Natural killer cell (primary cell): ENCODE measurements at regions not wholly inside any gene's neighbourhood (a gene's known extent, or its start where the extent isn't known, plus 50 kb on each side); places are given as distances from the start of the nearest gene placed in this dataset.
"Not testable (repeated sequence)": the region's sequence is repeated elsewhere in the genome, so short reads cannot be mapped to it uniquely, and the experiment has no call there.

Experiments used
- ATAC-seq, 3 donors: fragments of 150-1000 bp in 2 of 3; fragments of 200-7000 bp in 1 of 3; cut with Tn5 transposase; 1 replicate in 1 of 3; 2 replicates in 2 of 3; pipeline ENCODE4 v1.10.0; 2021; ENCODE audit warnings: mild to moderate bottlenecking in 2 of 3, moderate library complexity in 2 of 3
- DNase-seq, 2 donors: peaks; one replicate each; pipeline versions ENCODE4 v3.0.0 to v3.0.0-alpha.2; 2013 to 2021; ENCODE audit warnings: mixed read lengths in 1 of 2
- H3K27ac ChIP-seq: one replicate; pipeline ENCODE4 v1.5.1; 2013; ENCODE audit warnings: mild to moderate bottlenecking, low read length
- H3K27me3 ChIP-seq: one replicate; pipeline ENCODE4 v1.6.1; 2013; ENCODE audit warnings: low read length; ENCODE audit not compliant: control insufficient read depth, insufficient read depth
- H3K36me3 ChIP-seq: one replicate; pipeline ENCODE4 v1.6.1; 2013; ENCODE audit warnings: low read length; ENCODE audit not compliant: control insufficient read depth, insufficient read depth
- H3K4me1 ChIP-seq: one replicate; pipeline ENCODE4 v1.6.1; 2013; ENCODE audit warnings: low read length; ENCODE audit not compliant: control insufficient read depth, insufficient read depth
- H3K4me3 ChIP-seq: one replicate; pipeline ENCODE4 v1.5.1; 2013; ENCODE audit warnings: low read length
- H3K9me3 ChIP-seq: one replicate; pipeline ENCODE4 v1.6.1; 2013; ENCODE audit warnings: low read length; ENCODE audit not compliant: control insufficient read depth, insufficient read depth
- H3K27ac Mint-ChIP-seq, 2 donors: one replicate each; pipeline ENCODE4 v1.8.0; 2022; ENCODE audit warnings: mild to moderate bottlenecking in 2 of 2, mixed read lengths in 2 of 2, moderate library complexity in 1 of 2
- H3K27me3 Mint-ChIP-seq, 2 donors: one replicate each; pipeline ENCODE4 v1.8.0; 2022; ENCODE audit warnings: low read depth in 2 of 2, mixed read lengths in 2 of 2
- H3K36me3 Mint-ChIP-seq: one replicate; pipeline ENCODE4 v1.8.0; 2022; ENCODE audit warnings: mixed read lengths
- H3K4me1 Mint-ChIP-seq, 2 donors: one replicate each; pipeline ENCODE4 v1.8.0; 2022; ENCODE audit warnings: mixed read lengths in 2 of 2
- H3K4me3 Mint-ChIP-seq: one replicate; pipeline ENCODE4 v1.8.0; 2022; ENCODE audit warnings: mild to moderate bottlenecking, moderate library complexity, mixed read lengths
- H3K9me3 Mint-ChIP-seq, 2 donors: one replicate each; pipeline ENCODE4 v1.8.0; 2022; ENCODE audit warnings: mixed read lengths in 2 of 2
- WGBS: methylation state at CpG from one replicate; pipeline ENCODE4 v1.1.7; 2013; ENCODE audit warnings: missing lambda C conversion rate; ENCODE audit not compliant: insufficient coverage; 5-methylcytosine and 5-hydroxymethylcytosine counted together
- intact Hi-C: fragments of 100-400 bp; cut with micrococcal nuclease; formaldehyde crosslinking; loops from one replicate; pipeline ENCODE4 v1.14.2; 2022
- TF ChIP-seq, protein P1 (sequence below): fragments of 200-600 bp; IDR thresholded peaks from one replicate; pipeline ENCODE4 v1.8.0; 2022; ENCODE audit warnings: antibody characterized with exemption

DNA sequence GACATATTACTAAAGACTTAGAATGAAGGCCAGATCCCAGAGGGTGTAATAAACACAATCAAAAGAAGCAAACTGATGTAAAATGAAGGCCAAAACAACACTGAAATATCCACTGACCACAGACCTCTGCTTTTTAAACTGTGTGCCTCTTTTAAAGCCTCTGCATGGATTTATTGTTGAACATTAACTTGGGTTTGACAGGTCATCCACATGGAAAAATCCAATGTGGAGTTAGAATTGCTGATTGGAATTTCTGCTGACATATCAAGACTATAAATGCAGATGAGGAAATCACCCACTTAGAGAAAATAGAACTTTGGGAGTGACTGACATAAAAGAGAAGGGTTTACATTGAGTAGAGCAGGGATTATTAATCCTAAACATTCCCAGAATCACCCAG lies 853.9 kb upstream of the RAG2 start:
- Mint-ChIP-seq H3K27ac (peak overlapping the region in 1 of 2 donors; percentile 89), H3K27me3 (no peaks in the 10 kb centered on the region)
- intact Hi-C loops, result loop anchor here (5.0 kb wide), 1 partner anchor 180 kb away; no protein-coding TSS in a partner anchor

DNA sequence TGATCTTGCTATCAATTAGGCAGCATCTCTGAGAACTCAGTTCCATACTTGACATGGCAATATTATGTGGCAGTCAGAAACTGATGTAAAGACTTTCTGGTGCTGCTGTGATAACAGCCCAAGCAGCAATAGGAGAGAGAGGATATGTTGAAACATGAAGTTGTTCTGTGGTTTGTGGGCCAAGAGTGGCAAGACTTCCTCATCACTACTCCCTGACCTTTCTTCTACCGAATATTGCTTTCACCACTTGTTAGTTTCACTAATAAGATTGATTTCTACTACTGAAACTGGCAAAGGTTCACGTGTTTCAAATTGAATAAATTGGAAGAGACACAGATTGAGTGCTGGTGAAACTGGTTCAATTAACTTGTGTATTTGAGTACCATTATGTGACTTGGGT lies 852.6 kb upstream of the RAG2 start:
- ATAC-seq, result peak; percentile 85 to 96 (median 86)
- Mint-ChIP-seq H3K27ac (peak overlapping the region; percentile 58 to 89), H3K4me1 (peaks cover 38 to 48% of the 10 kb centered on the region in 2 donors), H3K36me3 (no peaks in the 10 kb centered on the region), H3K4me3 (peak overlapping the region; percentile 73), H3K27me3 (no peaks in the 10 kb centered on the region), H3K9me3 (peaks cover 0 to 4% of the 10 kb centered on the region in 2 donors)
- WGBS, result 0% methylated on average over 2 of the region's 2 CpGs
- peak overlapping the region; percentile 34 for H3K27ac ChIP-seq
- no peaks in the 10 kb centered on the region for H3K36me3 ChIP-seq
- no peaks in the 10 kb centered on the region for H3K27me3 ChIP-seq
- H3K4me3 ChIP-seq, result no peak overlapping the region
- intact Hi-C loops, result loop anchor here (5.0 kb wide), 1 partner anchor 182 kb away; no protein-coding TSS in a partner anchor
- peak; percentile 2 to 23 for DNase-seq
- no peaks in the 10 kb centered on the region for H3K9me3 ChIP-seq
- TF ChIP-seq, protein P1, sequence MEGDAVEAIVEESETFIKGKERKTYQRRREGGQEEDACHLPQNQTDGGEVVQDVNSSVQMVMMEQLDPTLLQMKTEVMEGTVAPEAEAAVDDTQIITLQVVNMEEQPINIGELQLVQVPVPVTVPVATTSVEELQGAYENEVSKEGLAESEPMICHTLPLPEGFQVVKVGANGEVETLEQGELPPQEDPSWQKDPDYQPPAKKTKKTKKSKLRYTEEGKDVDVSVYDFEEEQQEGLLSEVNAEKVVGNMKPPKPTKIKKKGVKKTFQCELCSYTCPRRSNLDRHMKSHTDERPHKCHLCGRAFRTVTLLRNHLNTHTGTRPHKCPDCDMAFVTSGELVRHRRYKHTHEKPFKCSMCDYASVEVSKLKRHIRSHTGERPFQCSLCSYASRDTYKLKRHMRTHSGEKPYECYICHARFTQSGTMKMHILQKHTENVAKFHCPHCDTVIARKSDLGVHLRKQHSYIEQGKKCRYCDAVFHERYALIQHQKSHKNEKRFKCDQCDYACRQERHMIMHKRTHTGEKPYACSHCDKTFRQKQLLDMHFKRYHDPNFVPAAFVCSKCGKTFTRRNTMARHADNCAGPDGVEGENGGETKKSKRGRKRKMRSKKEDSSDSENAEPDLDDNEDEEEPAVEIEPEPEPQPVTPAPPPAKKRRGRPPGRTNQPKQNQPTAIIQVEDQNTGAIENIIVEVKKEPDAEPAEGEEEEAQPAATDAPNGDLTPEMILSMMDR, result no peak
- H3K4me1 ChIP-seq, result no peaks in the 10 kb centered on the region

More for the DNA sequence above, 853.9 kb upstream of the RAG2 start:
- ATAC-seq, result no peak
- Histone ChIP-seq H3K4me1 (no peaks in the 10 kb centered on the region), H3K4me3 (no peak overlapping the region), H3K36me3 (no peaks in the 10 kb centered on the region), H3K27me3 (no peaks in the 10 kb centered on the region), H3K27ac (no peak overlapping the region), H3K9me3 (no peaks in the 10 kb centered on the region)
- H3K4me1 Mint-ChIP-seq, result peaks cover 38 to 48% of the 10 kb centered on the region in 2 donors
- DNase-seq, result no peak
- no peaks in the 10 kb centered on the region for H3K36me3 Mint-ChIP-seq
- no peak overlapping the region for H3K4me3 Mint-ChIP-seq
- peaks cover 0 to 4% of the 10 kb centered on the region in 2 donors for H3K9me3 Mint-ChIP-seq
- TF ChIP-seq, protein P1, result no peak

DNA sequence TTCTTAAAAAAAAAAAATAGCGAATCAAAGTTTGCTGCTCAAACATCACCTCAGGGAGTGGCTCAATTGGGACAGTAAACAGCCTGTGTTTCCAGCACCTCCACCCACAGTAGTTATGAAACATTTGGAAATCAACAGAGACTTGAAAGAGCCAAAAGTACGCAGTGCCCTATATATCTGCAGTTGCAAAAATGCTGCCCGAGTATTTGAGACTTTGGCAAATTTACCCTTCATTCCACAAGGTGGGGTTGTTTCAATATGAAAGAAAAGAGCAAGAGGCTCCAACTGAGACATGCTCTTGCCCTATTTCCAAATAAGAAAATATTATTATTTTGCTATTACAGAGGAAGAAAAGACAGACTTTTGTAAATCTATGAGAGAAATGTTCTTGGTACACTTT lies 851.1 kb upstream of the RAG2 start:
- intact Hi-C loops, result loop anchor here (1.0 to 2.0 kb wide), 2 partner anchors 1342 to 1926 kb away; no protein-coding TSS in a partner anchor
- 44% methylated on average over 3 of the region's 3 CpGs for WGBS
- Mint-ChIP-seq H3K27me3 (no peaks in the 10 kb centered on the region), H3K36me3 (no peaks in the 10 kb centered on the region), H3K4me3 (peak overlapping the region; percentile 79), H3K9me3 (peaks cover 0 to 2% of the 10 kb centered on the region in 2 donors), H3K4me1 (peaks cover 38 to 48% of the 10 kb centered on the region in 2 donors), H3K27ac (peak overlapping the region in 1 of 2 donors; percentile 89)
- no peaks in the 10 kb centered on the region for H3K27me3 ChIP-seq
- DNase-seq (no peak), ATAC-seq (peak; percentile 51 to 54 (median 51))
- H3K4me1 ChIP-seq, result no peaks in the 10 kb centered on the region
- H3K27ac ChIP-seq, result no peak overlapping the region
- H3K36me3 ChIP-seq, result no peaks in the 10 kb centered on the region
- TF ChIP-seq, protein P1, result peak; percentile 55
- H3K4me3 ChIP-seq, result no peak overlapping the region
- H3K9me3 ChIP-seq, result no peaks in the 10 kb centered on the region

GRCh38 chr11:37442576-37442975 lies 844.5 kb upstream of the RAG2 start:
- H3K27me3 ChIP-seq, result no peaks in the 10 kb centered on the region
- Mint-ChIP-seq H3K9me3 (peaks cover 0 to 3% of the 10 kb centered on the region in 2 donors), H3K27ac (no peak overlapping the region), H3K4me1 (peaks cover 7 to 12% of the 10 kb centered on the region in 2 donors), H3K27me3 (no peaks in the 10 kb centered on the region), H3K4me3 (no peak overlapping the region), H3K36me3 (no peaks in the 10 kb centered on the region)
- no peak overlapping the region for H3K4me3 ChIP-seq
- no peaks in the 10 kb centered on the region for H3K9me3 ChIP-seq
- ATAC-seq (no peak), DNase-seq (no peak)
- TF ChIP-seq, protein P1, result no peak
- no peak overlapping the region for H3K27ac ChIP-seq
- no peaks in the 10 kb centered on the region for H3K4me1 ChIP-seq
- intact Hi-C loops, result no loop called here
- no peaks in the 10 kb centered on the region for H3K36me3 ChIP-seq
- WGBS, result 100% methylated on average over 1 of the region's 1 CpG

DNA sequence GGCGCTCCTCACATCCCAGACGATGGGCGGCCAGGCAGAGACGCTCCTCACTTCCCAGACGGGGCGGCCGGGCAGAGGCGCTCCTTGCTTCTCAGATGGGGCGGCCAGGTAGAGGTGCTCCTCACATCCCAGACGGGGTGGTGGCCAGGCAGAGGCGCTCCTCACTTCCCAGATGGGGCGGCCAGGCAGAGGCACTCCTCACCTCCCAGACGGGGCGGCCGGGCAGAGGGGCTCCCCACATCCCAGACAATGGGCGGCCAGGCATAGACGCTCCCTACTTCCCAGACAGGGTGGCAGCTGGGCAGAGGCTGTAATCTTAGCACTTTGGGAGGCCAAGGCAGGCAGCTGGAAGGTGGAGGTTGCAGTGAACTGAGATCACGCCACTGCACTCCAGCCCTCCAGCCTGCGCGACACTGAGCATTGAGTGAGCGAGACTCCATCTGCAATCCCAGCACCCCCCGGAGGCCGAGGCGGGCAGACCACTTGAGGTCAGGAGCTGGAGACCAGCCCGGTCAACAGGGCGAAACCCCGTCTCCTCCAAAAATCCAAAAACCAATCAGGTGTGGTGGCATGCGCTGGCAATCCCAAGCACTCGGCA lies 833.7 kb upstream of the RAG2 start:
- DNase-seq, H3K36me3 Mint-ChIP-seq, H3K36me3 ChIP-seq, H3K27me3 Mint-ChIP-seq, H3K9me3 Mint-ChIP-seq, H3K27me3 ChIP-seq, H3K4me3 Mint-ChIP-seq, H3K4me1 Mint-ChIP-seq, H3K27ac Mint-ChIP-seq, H3K9me3 ChIP-seq, H3K27ac ChIP-seq, H3K4me3 ChIP-seq, H3K4me1 ChIP-seq, intact Hi-C loops, ATAC-seq: not testable (repeated sequence)
- WGBS, result 96% methylated on average over 29 of the region's 29 CpGs
